GM19328 (cell line): ENCODE measurements at regions not wholly inside any gene's neighbourhood (a gene's known extent, or its start where the extent isn't known, plus 50 kb on each side); places are given as distances from the start of the nearest gene placed in this dataset.
"Not testable (repeated sequence)": the region's sequence is repeated elsewhere in the genome, so short reads cannot be mapped to it uniquely, and the experiment has no call there.

Experiments used
- ATAC-seq: cut with Tn5 transposase; IDR thresholded peaks from one replicate; pipeline ENCODE4 v1.9.1; 2021; ENCODE audit warnings: mild to moderate bottlenecking, moderate library complexity; ENCODE audit not compliant: unreplicated experiment

GRCh38 chr5:130845049-130845765, 319.8 kb downstream of the HINT1 start:
- no peak for ATAC-seq

- no peak for ATAC-seq
Measured at GRCh38 chr5:130836729-130837649, 328.1 kb downstream of the HINT1 start.

GRCh38 chr5:130817598-130818384, 347.3 kb downstream of the HINT1 start:
- not testable (repeated sequence) for ATAC-seq

- ATAC-seq, result no peak
Measured at GRCh38 chr5:130815246-130815645, 349.8 kb downstream of the HINT1 start.

- no peak for ATAC-seq
Measured at GRCh38 chr5:130808691-130809090, 356.4 kb downstream of the HINT1 start.

- ATAC-seq, result no peak
Measured at GRCh38 chr5:130805648-130806047, 359.4 kb downstream of the HINT1 start.

- ATAC-seq, result no peak
Measured at GRCh38 chr5:130805036-130805435, 360.0 kb downstream of the HINT1 start.

GRCh38 chr5:130801963-130802362, 363.1 kb downstream of the HINT1 start:
- ATAC-seq, result no peak

GRCh38 chr5:130799015-130799414, 366.0 kb downstream of the HINT1 start:
- no peak for ATAC-seq

- no peak for ATAC-seq
Measured at GRCh38 chr5:130797303-130797702, 367.8 kb downstream of the HINT1 start.

GRCh38 chr5:130796902-130797301, 368.2 kb downstream of the HINT1 start:
- no peak for ATAC-seq

- ATAC-seq, result no peak
Measured at GRCh38 chr5:130796032-130796431, 369.0 kb downstream of the HINT1 start.

GRCh38 chr5:130795037-130795436, 370.0 kb downstream of the HINT1 start:
- ATAC-seq, result no peak

GRCh38 chr5:130777794-130778193, 387.3 kb downstream of the HINT1 start:
- no peak for ATAC-seq

- ATAC-seq, result no peak
Measured at GRCh38 chr5:130773813-130774212, 391.2 kb downstream of the HINT1 start.

GRCh38 chr5:130762031-130762430, 403.0 kb downstream of the HINT1 start:
- ATAC-seq, result no peak

GRCh38 chr5:130759061-130759460, 406.0 kb downstream of the HINT1 start:
- no peak for ATAC-seq

- no peak for ATAC-seq
Measured at GRCh38 chr5:130747556-130747955, 417.5 kb downstream of the HINT1 start.

- ATAC-seq, result not testable (repeated sequence)
Measured at GRCh38 chr5:130746641-130747040, 418.4 kb downstream of the HINT1 start.

- ATAC-seq, result no peak
Measured at GRCh38 chr5:130743092-130743491, 422.0 kb downstream of the HINT1 start.

GRCh38 chr5:130740047-130740569, 424.9 kb downstream of the HINT1 start:
- ATAC-seq, result no peak
